Testis (tissue), 2 donors: ENCODE measurements at regions not wholly inside any gene's neighbourhood (a gene's known extent, or its start where the extent isn't known, plus 50 kb on each side); places are given as distances from the start of the nearest gene placed in this dataset.

Experiments used
- CTCF ChIP-seq, 3 experiments: fragments of 450-650 bp in 2 of 3; fragments of 200-600 bp in 1 of 3; sonication (generic) in 1 of 3; IDR thresholded peaks; one replicate each; pipeline ENCODE4 v1.5.1; 2016 to 2019; ENCODE audit warnings: antibody characterized with exemption in 3 of 3, mild to moderate bottlenecking in 2 of 3, moderate library complexity in 1 of 3
- POLR2A ChIP-seq: fragments of 450-650 bp; IDR thresholded peaks from one replicate; pipeline ENCODE4 v1.6.1; 2017; ENCODE audit warnings: antibody characterized with exemption, mild to moderate bottlenecking, moderate library complexity

- TF ChIP-seq CTCF (IDR thresholded peaks at IDR 0.05) (no peak), POLR2A (no peak)
These were observed 349.9 kb downstream of the PIK3R1 start for GRCh38 chr5:68565427-68565826.
